Thymus (tissue), 11 donors: ENCODE measurements at regions not wholly inside any gene's neighbourhood (a gene's known extent, or its start where the extent isn't known, plus 50 kb on each side); places are given as distances from the start of the nearest gene placed in this dataset.

Source experiments
- DNase-seq, 9 donors: peaks; one replicate each; pipeline ENCODE4 v3.0.0-alpha.2; 2013; ENCODE audit warnings: low spot score in 9 of 9, low read depth in 6 of 9, missing footprints in 1 of 9
- H3K27ac ChIP-seq, 2 donors: one replicate each; pipeline ENCODE4 v1.5.1; 2013; ENCODE audit warnings: control low read depth in 1 of 2, low read depth in 1 of 2, low read length in 1 of 2, mild to moderate bottlenecking in 1 of 2, moderate library complexity in 1 of 2
- H3K27me3 ChIP-seq, 2 donors: one replicate each; pipeline ENCODE4 v1.5.1; 2013; ENCODE audit warnings: low read length in 1 of 2; ENCODE audit not compliant: control insufficient read depth in 2 of 2, insufficient read depth in 1 of 2
- H3K36me3 ChIP-seq, 2 donors: one replicate each; pipeline ENCODE4 v1.5.1; 2013; ENCODE audit warnings: low read length in 1 of 2, mild to moderate bottlenecking in 1 of 2, moderate library complexity in 1 of 2; ENCODE audit not compliant: control insufficient read depth in 2 of 2, insufficient read depth in 2 of 2
- H3K4me1 ChIP-seq, 2 donors: one replicate each; pipeline ENCODE4 v1.5.1; 2013; ENCODE audit warnings: low read length in 2 of 2; ENCODE audit not compliant: control insufficient read depth in 2 of 2, insufficient read depth in 2 of 2
- H3K4me3 ChIP-seq, 2 donors: one replicate each; pipeline ENCODE4 v1.5.1; 2013; ENCODE audit warnings: low read length in 2 of 2, control low read depth in 1 of 2, mild to moderate bottlenecking in 1 of 2
- H3K9me3 ChIP-seq, 2 donors: one replicate each; pipeline ENCODE4 v1.5.1; 2013; ENCODE audit warnings: low read length in 1 of 2, mild to moderate bottlenecking in 1 of 2; ENCODE audit not compliant: control insufficient read depth in 2 of 2, insufficient read depth in 1 of 2
- WGBS: extraction: QIAGEN DNeasy Blood & Tissue Kit; methylation state at CpG from one replicate; pipeline ENCODE4 v1.1.7; 2013; 5-methylcytosine and 5-hydroxymethylcytosine counted together
- donor health status: healthy.

- no peak for DNase-seq
- Histone ChIP-seq H3K27me3 (no peaks in the 10 kb centered on the region), H3K27ac (no peak overlapping the region), H3K4me1 (no peaks in the 10 kb centered on the region), H3K4me3 (no peak overlapping the region), H3K36me3 (no peaks in the 10 kb centered on the region), H3K9me3 (no peaks in the 10 kb centered on the region)
- 89% methylated on average over 1 of the region's 1 CpG for WGBS
Measured at GRCh38 chr1:88399690-88400089, 284.4 kb upstream of the PKN2 start.

- no peak overlapping the region for H3K4me3 ChIP-seq
- no peaks in the 10 kb centered on the region for H3K27me3 ChIP-seq
- H3K36me3 ChIP-seq: no peaks in the 10 kb centered on the region
- no peak overlapping the region for H3K27ac ChIP-seq
- no peak for DNase-seq
- whole genome bisulfite sequencing: 96% methylated on average over 1 of the region's 1 CpG
- no peaks in the 10 kb centered on the region for H3K9me3 ChIP-seq
- H3K4me1 ChIP-seq: no peaks in the 10 kb centered on the region
Measured at GRCh38 chr1:88401313-88401712, 282.8 kb upstream of the PKN2 start.

GRCh38 chr1:88404582-88404981 is 279.5 kb upstream of the PKN2 start:
- no peak for DNase-seq
- no peaks in the 10 kb centered on the region for H3K9me3 ChIP-seq
- no peak overlapping the region for H3K4me3 ChIP-seq
- H3K27ac ChIP-seq: no peak overlapping the region
- H3K27me3 ChIP-seq: no peaks in the 10 kb centered on the region
- H3K4me1 ChIP-seq: no peaks in the 10 kb centered on the region
- no peaks in the 10 kb centered on the region for H3K36me3 ChIP-seq
- 97% methylated on average over 5 of the region's 5 CpGs for WGBS

GRCh38 chr1:88407248-88407647 is 276.8 kb upstream of the PKN2 start:
- Histone ChIP-seq H3K36me3 (no peaks in the 10 kb centered on the region), H3K27ac (no peak overlapping the region), H3K4me1 (no peaks in the 10 kb centered on the region), H3K4me3 (no peak overlapping the region), H3K27me3 (no peaks in the 10 kb centered on the region), H3K9me3 (no peaks in the 10 kb centered on the region)
- WGBS: 95% methylated on average over 3 of the region's 3 CpGs
- no peak for DNase-seq

GRCh38 chr1:88421997-88422396 is 262.1 kb upstream of the PKN2 start:
- no peak for DNase-seq
- H3K4me1 ChIP-seq: no peaks in the 10 kb centered on the region
- H3K27ac ChIP-seq: no peak overlapping the region
- WGBS: 98% methylated on average over 1 of the region's 1 CpG
- no peaks in the 10 kb centered on the region for H3K36me3 ChIP-seq
- H3K9me3 ChIP-seq: peaks cover 0 to 17% of the 10 kb centered on the region in 2 donors
- H3K4me3 ChIP-seq: no peak overlapping the region
- H3K27me3 ChIP-seq: no peaks in the 10 kb centered on the region

- WGBS: 97% methylated on average over 1 of the region's 1 CpG
- H3K4me3 ChIP-seq: no peak overlapping the region
- no peaks in the 10 kb centered on the region for H3K36me3 ChIP-seq
- DNase-seq: no peak
- H3K27me3 ChIP-seq: no peaks in the 10 kb centered on the region
- H3K4me1 ChIP-seq: no peaks in the 10 kb centered on the region
- H3K27ac ChIP-seq: no peak overlapping the region
- peaks cover 0 to 10% of the 10 kb centered on the region in 2 donors for H3K9me3 ChIP-seq
Measured at GRCh38 chr1:88433556-88433955, 250.5 kb upstream of the PKN2 start.

- DNase-seq: no peak
- Histone ChIP-seq H3K4me3 (no peak overlapping the region), H3K4me1 (no peaks in the 10 kb centered on the region), H3K27ac (no peak overlapping the region), H3K27me3 (no peaks in the 10 kb centered on the region), H3K9me3 (peaks cover 0 to 10% of the 10 kb centered on the region in 2 donors), H3K36me3 (no peaks in the 10 kb centered on the region)
Measured at GRCh38 chr1:88434836-88435235, 249.2 kb upstream of the PKN2 start.

- Histone ChIP-seq H3K4me1 (no peaks in the 10 kb centered on the region), H3K4me3 (no peak overlapping the region), H3K27me3 (no peaks in the 10 kb centered on the region), H3K36me3 (no peaks in the 10 kb centered on the region), H3K27ac (no peak overlapping the region), H3K9me3 (no peaks in the 10 kb centered on the region)
- DNase-seq: no peak
- 95% methylated on average over 2 of the region's 2 CpGs for WGBS
Measured at GRCh38 chr1:88441022-88441421, 243.1 kb upstream of the PKN2 start.

- no peaks in the 10 kb centered on the region for H3K36me3 ChIP-seq
- H3K9me3 ChIP-seq: no peaks in the 10 kb centered on the region
- no peak overlapping the region for H3K4me3 ChIP-seq
- H3K4me1 ChIP-seq: no peaks in the 10 kb centered on the region
- DNase-seq: no peak
- no peaks in the 10 kb centered on the region for H3K27me3 ChIP-seq
- H3K27ac ChIP-seq: no peak overlapping the region
Measured at GRCh38 chr1:88451856-88452255, 232.2 kb upstream of the PKN2 start.

- 95% methylated on average over 7 of the region's 7 CpGs for WGBS
- no peak overlapping the region for H3K4me3 ChIP-seq
- DNase-seq: no peak
- no peaks in the 10 kb centered on the region for H3K4me1 ChIP-seq
- H3K9me3 ChIP-seq: no peaks in the 10 kb centered on the region
- H3K27ac ChIP-seq: no peak overlapping the region
- H3K36me3 ChIP-seq: no peaks in the 10 kb centered on the region
- no peaks in the 10 kb centered on the region for H3K27me3 ChIP-seq
Measured at GRCh38 chr1:88453295-88453694, 230.8 kb upstream of the PKN2 start.
